Medulla oblongata (tissue), 1 donor: ENCODE measurements at regions not wholly inside any gene's neighbourhood (a gene's known extent, or its start where the extent isn't known, plus 50 kb on each side); places are given as distances from the start of the nearest gene placed in this dataset.
A peak's percentile ranks its signal among the peaks of the same experiment; 100 is the strongest.
"Not testable (repeated sequence)": the region's sequence is repeated elsewhere in the genome, so short reads cannot be mapped to it uniquely, and the experiment has no call there.

Source experiments
- DNase-seq: peaks from one replicate; pipeline ENCODE4 v3.0.0-alpha.2; 2015; ENCODE audit errors: extremely low spot score

GRCh38 chr15:92804610-92804936 is 95.6 kb upstream of the CHD2 start:
- not testable (repeated sequence) for DNase-seq

- no peak for DNase-seq
Observed at GRCh38 chr15:92805080-92805690, 94.9 kb upstream of the CHD2 start.

GRCh38 chr15:92806171-92806570 is 94.0 kb upstream of the CHD2 start:
- not testable (repeated sequence) for DNase-seq

GRCh38 chr15:92806763-92807162 is 93.4 kb upstream of the CHD2 start:
- DNase-seq = no peak

- peak; percentile 50 for DNase-seq
Observed at GRCh38 chr15:92807971-92808571, 92.1 kb upstream of the CHD2 start.

- no peak for DNase-seq
Observed at GRCh38 chr15:92808598-92809063, 91.5 kb upstream of the CHD2 start.

GRCh38 chr15:92809064-92809879 is 90.9 kb upstream of the CHD2 start:
- peak; percentile 97 for DNase-seq

GRCh38 chr15:92809880-92810361 is 90.2 kb upstream of the CHD2 start:
- peak; percentile 84 for DNase-seq

- DNase-seq = peak; percentile 83
Observed at GRCh38 chr15:92810418-92811138, 89.5 kb upstream of the CHD2 start.

- peak; percentile 52 for DNase-seq
Observed at GRCh38 chr15:92811148-92811913, 88.8 kb upstream of the CHD2 start.

GRCh38 chr15:92812271-92812670 is 87.9 kb upstream of the CHD2 start:
- DNase-seq = peak; percentile 25

GRCh38 chr15:92813485-92813884 is 86.6 kb upstream of the CHD2 start:
- no peak for DNase-seq

- peak; percentile 65 for DNase-seq
Observed at GRCh38 chr15:92817339-92817886, 82.7 kb upstream of the CHD2 start.

- no peak for DNase-seq
Observed at GRCh38 chr15:92818651-92819277, 81.4 kb upstream of the CHD2 start.

- DNase-seq = peak; percentile 70
Observed at GRCh38 chr15:92819278-92820235, 80.6 kb upstream of the CHD2 start.

GRCh38 chr15:92820236-92821021 is 79.7 kb upstream of the CHD2 start:
- peak; percentile 96 for DNase-seq

GRCh38 chr15:92821491-92822116 is 78.5 kb upstream of the CHD2 start:
- DNase-seq = no peak
